Erythroblast (primary cell): ENCODE measurements at regions not wholly inside any gene's neighbourhood (a gene's known extent, or its start where the extent isn't known, plus 50 kb on each side); places are given as distances from the start of the nearest gene placed in this dataset.
"Not testable (repeated sequence)": the region's sequence is repeated elsewhere in the genome, so short reads cannot be mapped to it uniquely, and the experiment has no call there.

Source experiments
- DNase-seq, 2 experiments: peaks; one replicate each; lab custom pipeline; 2025; lab: John Stamatoyannopoulos, UW

DNA sequence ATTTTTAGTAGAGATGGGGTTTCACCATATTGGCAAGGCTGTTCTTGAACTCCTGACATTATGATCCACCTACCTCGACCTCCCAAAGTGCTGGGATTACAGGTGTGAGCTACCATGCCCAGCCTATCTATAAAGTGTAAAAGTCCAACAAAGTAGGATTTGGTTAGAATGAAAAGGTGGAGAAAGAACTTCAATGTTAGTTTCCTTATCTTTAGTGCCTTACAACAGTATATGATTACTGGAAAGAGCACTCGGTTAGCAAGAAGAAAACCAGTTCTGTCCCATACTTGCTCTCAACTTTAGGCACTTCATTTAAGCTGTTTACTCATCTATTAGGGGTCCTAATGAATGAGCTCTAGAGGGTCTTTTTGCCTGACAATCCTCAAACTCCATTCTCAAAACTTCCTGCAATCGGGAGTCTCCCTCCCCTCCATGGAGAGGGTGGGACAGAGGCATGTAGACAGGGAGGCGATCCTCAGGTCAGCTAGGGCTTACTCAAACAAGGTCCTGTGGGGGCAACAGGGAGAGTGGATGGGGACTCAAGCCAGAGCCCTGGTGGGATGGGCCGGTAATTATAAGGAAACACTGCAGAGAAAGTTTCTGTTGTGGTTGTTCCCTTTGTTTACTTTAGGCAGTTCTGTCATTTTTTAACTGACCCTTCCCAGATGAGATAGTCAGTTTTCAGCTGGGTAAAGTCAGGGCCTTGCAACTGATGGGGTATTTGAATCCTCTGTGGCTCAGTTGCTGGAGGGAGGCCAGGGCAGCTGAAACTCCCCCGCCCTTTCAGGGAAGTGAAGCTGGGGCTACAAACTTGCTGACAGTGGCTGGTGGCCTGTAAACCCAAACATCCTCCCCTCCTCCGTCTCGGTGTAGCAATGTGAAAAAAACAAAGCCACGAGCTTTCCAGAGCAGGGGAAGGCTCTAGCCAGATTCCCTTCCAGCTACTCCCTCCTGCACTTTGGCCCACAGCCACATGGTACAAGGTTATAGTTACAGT lies 64.4 kb upstream of the NOTCH2NLA start:
- DNase-seq, result not testable (repeated sequence)

DNA sequence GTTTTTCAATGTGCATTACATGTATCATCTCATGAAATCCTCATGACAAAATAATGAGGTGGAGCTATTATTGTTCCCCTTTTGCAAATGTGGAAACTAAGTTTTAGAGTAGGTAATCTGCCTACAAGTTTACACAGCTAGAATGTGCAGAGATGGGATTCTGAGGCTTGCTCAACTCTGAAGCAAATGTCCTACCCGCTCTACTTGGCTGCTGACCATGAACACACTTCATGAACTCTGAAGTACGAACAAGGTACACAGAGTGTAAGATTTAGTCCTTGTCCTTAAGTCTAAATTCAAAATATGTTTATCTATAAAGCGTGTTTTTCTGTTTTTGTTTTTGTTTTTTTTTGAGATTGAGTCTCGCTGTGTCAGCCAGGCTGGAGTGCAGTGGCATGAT lies 63.6 kb upstream of the NOTCH2NLA start:
- not testable (repeated sequence) for DNase-seq

DNA sequence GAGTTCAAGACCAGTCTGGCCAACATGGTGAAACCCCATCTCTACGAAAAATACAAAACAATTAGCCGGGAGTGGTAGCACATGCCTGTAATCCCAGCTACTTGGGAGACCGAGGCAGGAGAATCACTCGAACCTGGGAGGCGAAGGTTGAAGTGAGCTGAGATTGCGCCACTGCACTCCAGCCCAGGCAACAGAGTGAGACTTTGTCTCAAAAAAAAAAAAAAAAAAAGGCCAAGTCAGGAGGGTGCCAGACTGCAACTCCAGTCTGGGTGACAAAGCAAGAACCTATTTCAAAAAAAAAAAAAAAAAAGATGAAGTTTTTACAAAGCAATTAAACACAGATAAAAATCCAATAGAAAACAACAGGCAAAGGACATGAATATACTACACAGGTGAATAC lies 59.1 kb upstream of the NOTCH2NLA start:
- not testable (repeated sequence) for DNase-seq

DNA sequence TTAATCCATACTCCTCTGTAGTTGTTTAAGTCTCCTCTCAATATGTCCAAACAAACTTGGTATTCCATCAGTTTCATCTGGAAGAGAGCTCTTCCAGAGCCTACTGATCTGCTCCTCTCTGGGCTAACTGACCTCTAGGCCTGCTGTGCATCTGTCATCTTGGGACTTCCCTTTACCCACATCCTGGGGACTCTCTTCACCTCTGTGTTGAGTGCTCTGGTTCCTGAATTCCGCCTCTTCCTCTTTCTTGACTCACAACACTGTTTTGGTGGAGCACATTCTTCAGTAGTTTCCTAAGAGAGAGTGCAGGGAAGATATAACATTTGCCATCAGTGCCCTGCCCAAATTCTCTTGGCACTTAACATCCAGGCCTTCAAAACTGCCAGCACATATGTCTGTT lies 55.9 kb upstream of the NOTCH2NLA start:
- DNase-seq, result not testable (repeated sequence)

DNA sequence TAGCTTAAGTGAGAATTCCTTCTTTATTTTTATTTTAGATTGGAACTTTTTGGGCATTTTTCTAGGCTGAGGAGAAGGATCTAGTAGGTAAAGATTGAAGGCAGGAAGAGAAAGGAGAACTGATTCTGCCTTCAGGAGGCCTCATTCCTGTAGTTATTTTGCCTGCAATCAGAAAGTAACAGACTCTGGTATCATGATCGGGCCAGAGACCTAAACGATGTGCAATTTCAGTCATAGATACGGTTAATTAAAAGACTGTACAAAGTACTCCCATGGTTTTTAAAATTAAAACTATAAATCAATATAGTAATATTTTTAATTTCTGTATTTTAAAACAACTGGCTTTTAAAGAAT lies 54.7 kb upstream of the NOTCH2NLA start:
- DNase-seq, result not testable (repeated sequence)

DNA sequence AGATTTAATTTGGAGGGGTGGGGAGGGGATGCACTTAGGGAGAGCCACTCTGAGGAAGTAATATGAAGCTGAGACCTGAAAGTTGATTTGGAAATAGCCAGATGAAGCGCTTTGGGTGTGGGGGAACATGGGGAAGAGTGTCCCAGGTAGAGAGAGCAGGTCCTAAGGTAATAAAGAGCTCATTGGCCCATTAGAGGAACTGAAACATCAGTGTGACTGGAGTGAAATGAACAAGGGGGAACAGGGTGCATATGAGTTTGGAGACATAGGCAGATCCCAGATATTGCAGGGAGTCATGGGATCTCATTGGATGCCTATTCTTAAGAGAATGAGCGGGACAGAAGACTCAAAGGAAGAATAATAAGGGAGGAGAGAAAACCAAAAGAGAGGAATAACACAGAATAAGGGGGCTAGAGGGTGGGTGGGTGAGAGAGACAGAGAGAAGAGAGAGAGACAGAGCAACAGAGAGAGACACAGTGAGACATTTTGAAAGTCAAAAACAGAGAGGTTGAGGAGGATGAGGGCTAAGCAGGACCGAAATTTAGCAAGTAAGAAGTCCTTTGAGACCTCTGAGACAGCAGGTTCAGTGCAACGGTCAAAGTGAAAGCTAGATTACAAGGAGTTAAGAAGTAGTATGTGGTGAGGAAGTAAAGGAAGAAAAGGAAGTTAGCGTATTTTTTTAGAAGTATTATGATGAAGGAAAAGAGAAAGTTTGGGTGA lies 54.1 kb upstream of the NOTCH2NLA start:
- not testable (repeated sequence) for DNase-seq

DNA sequence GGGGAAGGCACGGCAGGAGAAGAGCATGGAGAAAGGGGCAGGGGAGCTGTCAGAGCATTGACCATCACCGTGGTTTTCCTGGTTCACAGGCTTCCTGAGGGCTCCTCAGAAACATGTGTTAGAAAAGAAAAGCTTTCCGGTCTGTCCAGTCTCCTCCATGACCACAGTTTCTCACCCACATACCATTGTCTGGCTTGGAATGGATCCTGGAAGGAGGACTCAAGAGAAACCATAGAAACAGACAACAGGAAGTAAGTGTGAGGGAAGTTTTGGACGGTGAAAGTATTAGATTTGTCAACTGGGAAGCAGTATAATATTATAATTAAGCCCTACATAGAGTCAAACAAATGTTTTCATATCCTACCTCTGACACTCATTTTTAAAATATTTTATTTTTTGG lies 52.7 kb upstream of the NOTCH2NLA start:
- not testable (repeated sequence) for DNase-seq

DNA sequence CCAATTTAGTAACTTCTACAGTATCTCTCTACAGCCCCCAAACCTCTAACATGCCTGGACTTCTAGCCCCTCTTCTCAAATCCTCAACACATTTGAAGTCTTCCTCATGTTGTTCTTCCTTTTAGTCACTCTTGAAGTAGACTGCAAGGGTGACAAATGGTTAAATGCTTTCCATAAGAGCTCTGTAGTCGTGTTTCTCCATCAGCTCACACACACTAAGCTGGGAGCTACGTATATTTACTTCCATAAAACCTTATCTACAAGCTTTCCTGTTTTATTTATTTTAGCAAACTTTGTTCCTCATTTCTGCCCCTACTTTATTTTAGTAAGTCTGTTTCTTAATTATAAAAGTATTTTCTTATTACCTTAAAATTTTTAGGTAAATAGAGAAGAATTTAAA lies 49.9 kb upstream of the NOTCH2NLA start:
- DNase-seq, result not testable (repeated sequence)
